ENCODE measurements at regions not wholly inside any gene's neighbourhood (a gene's known extent, or its start where the extent isn't known, plus 50 kb on each side); places are given as distances from the start of the nearest gene placed in this dataset.
A peak's percentile ranks its signal among the peaks of the same experiment; 100 is the strongest.

- H3K4me3 ChIP-seq (ENCODE audit: low read depth, low read length), result no peak overlapping the region
- peak; percentile 87 for DNase-seq (ENCODE audit: low read depth)
- no peak for TF ChIP-seq CTCF (conservative IDR thresholded peaks at IDR 0.05; ENCODE audit: low read depth, low read length)
Measured at GRCh38 chr12:41709463-41710285, 435.0 kb downstream of the GXYLT1 start.

GRCh38 chr12:41709012-41709411 is 435.7 kb downstream of the GXYLT1 start:
- no peak for DNase-seq (ENCODE audit: low read depth)
- H3K4me3 ChIP-seq (ENCODE audit: low read depth, low read length), result no peak overlapping the region
- TF ChIP-seq CTCF (conservative IDR thresholded peaks at IDR 0.05; ENCODE audit: low read depth, low read length), result no peak

- TF ChIP-seq CTCF (conservative IDR thresholded peaks at IDR 0.05; ENCODE audit: low read depth, low read length), result no peak
- DNase-seq (ENCODE audit: low read depth), result no peak
- no peak overlapping the region for H3K4me3 ChIP-seq (ENCODE audit: low read depth, low read length)
Measured at GRCh38 chr12:41706376-41706775, 438.3 kb downstream of the GXYLT1 start.

- no peak overlapping the region for H3K4me3 ChIP-seq (ENCODE audit: low read depth, low read length)
- TF ChIP-seq CTCF (conservative IDR thresholded peaks at IDR 0.05; ENCODE audit: low read depth, low read length), result no peak
- DNase-seq (ENCODE audit: low read depth), result peak; percentile 23
Measured at GRCh38 chr12:41701943-41702601, 442.6 kb downstream of the GXYLT1 start.

- TF ChIP-seq CTCF (conservative IDR thresholded peaks at IDR 0.05; ENCODE audit: low read depth, low read length), result no peak
- no peak overlapping the region for H3K4me3 ChIP-seq (ENCODE audit: low read depth, low read length)
- no peak for DNase-seq (ENCODE audit: low read depth)
Measured at GRCh38 chr12:41700940-41701339, 443.7 kb downstream of the GXYLT1 start.

- no peak overlapping the region for H3K4me3 ChIP-seq (ENCODE audit: low read depth, low read length)
- no peak for TF ChIP-seq CTCF (conservative IDR thresholded peaks at IDR 0.05; ENCODE audit: low read depth, low read length)
- DNase-seq (ENCODE audit: low read depth), result no peak
Measured at GRCh38 chr12:41699658-41700057, 445.0 kb downstream of the GXYLT1 start.
